ENCODE measurements at regions not wholly inside any gene's neighbourhood (a gene's known extent, or its start where the extent isn't known, plus 50 kb on each side); places are given as distances from the start of the nearest gene placed in this dataset.

- no peak for DNase-seq (ENCODE audit: extremely low spot score, unreplicated experiment)
- Mint-ChIP-seq H3K4me3 (no peak overlapping the region), H3K36me3 (no peaks in the 10 kb centered on the region), H3K27me3 (peaks cover 14% of the 10 kb centered on the region), H3K4me1 (ENCODE audit: unreplicated experiment) (peaks cover 6% of the 10 kb centered on the region), H3K27ac (no peak overlapping the region), H3K9me3 (no peaks in the 10 kb centered on the region)
- no peak for TF ChIP-seq CTCF (conservative IDR thresholded peaks at IDR 0.05)
Observed at GRCh38 chr4:183563874-183564273, 59.0 kb downstream of the ING2 start.

- Mint-ChIP-seq H3K36me3 (no peaks in the 10 kb centered on the region), H3K27me3 (peaks cover 6% of the 10 kb centered on the region), H3K9me3 (no peaks in the 10 kb centered on the region), H3K4me3 (no peak overlapping the region), H3K4me1 (ENCODE audit: unreplicated experiment) (peaks cover 7% of the 10 kb centered on the region), H3K27ac (no peak overlapping the region)
- no peak for DNase-seq (ENCODE audit: extremely low spot score, unreplicated experiment)
- no peak for TF ChIP-seq CTCF (conservative IDR thresholded peaks at IDR 0.05)
Observed at GRCh38 chr4:183571350-183571941, 66.6 kb downstream of the ING2 start.

GRCh38 chr4:183576701-183577404, 72.0 kb downstream of the ING2 start:
- Mint-ChIP-seq H3K9me3 (no peaks in the 10 kb centered on the region), H3K4me3 (no peak overlapping the region), H3K27ac (no peak overlapping the region), H3K27me3 (peaks cover 3% of the 10 kb centered on the region), H3K36me3 (no peaks in the 10 kb centered on the region), H3K4me1 (ENCODE audit: unreplicated experiment) (peaks cover 7% of the 10 kb centered on the region)
- TF ChIP-seq CTCF (conservative IDR thresholded peaks at IDR 0.05) = no peak
- no peak for DNase-seq (ENCODE audit: extremely low spot score, unreplicated experiment)

GRCh38 chr4:183580370-183580769, 75.5 kb downstream of the ING2 start:
- TF ChIP-seq CTCF (conservative IDR thresholded peaks at IDR 0.05) = no peak
- Mint-ChIP-seq H3K36me3 (no peaks in the 10 kb centered on the region), H3K27me3 (no peaks in the 10 kb centered on the region), H3K27ac (no peak overlapping the region), H3K4me3 (no peak overlapping the region), H3K9me3 (no peaks in the 10 kb centered on the region), H3K4me1 (ENCODE audit: unreplicated experiment) (peaks cover 7% of the 10 kb centered on the region)
- DNase-seq (ENCODE audit: extremely low spot score, unreplicated experiment) = no peak

GRCh38 chr4:183580849-183581248, 76.0 kb downstream of the ING2 start:
- Mint-ChIP-seq H3K36me3 (no peaks in the 10 kb centered on the region), H3K4me3 (no peak overlapping the region), H3K27ac (no peak overlapping the region), H3K9me3 (no peaks in the 10 kb centered on the region), H3K4me1 (ENCODE audit: unreplicated experiment) (peaks cover 7% of the 10 kb centered on the region), H3K27me3 (no peaks in the 10 kb centered on the region)
- no peak for DNase-seq (ENCODE audit: extremely low spot score, unreplicated experiment)
- TF ChIP-seq CTCF (conservative IDR thresholded peaks at IDR 0.05) = no peak

All from type B pancreatic cell (in vitro differentiated cells).